MM.1S (cell line): ENCODE measurements at regions not wholly inside any gene's neighbourhood (a gene's known extent, or its start where the extent isn't known, plus 50 kb on each side); places are given as distances from the start of the nearest gene placed in this dataset.

Experiments
- EZH2phosphoT487 ChIP-seq: fragments of 300-600 bp; sonication (generic); IDR thresholded peaks from 2 replicates; pipeline ENCODE4 v1.6.1; 2018; ENCODE audit warnings: antibody characterized with exemption, low read length
- TF ChIP-seq, protein P1 (sequence below): fragments of 300-600 bp; sonication (generic); IDR thresholded peaks from 2 replicates; pipeline ENCODE4 v1.5.1; 2016; ENCODE audit warnings: antibody characterized with exemption, low read length, mixed read lengths

DNA sequence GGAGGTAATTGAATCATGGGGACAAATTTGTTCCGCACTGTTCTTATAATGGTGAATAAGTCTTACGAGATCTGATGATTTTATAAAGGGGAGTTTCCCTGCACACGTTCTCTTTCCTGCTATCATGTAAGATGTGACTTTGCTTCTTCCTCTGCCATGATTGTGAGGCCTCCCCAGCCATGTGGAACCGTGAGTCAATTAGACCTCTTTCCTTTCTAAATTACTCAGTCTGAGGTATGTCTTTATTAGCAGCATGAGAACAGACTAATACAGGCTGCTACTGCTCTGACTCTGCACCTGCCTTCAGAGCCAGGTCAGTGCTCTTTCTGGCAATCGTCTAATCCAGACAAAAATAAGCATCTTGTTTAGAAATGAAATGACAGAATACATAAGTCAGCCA, 479.2 kb upstream of the TUSC1 start:
- TF ChIP-seq, protein P1, sequence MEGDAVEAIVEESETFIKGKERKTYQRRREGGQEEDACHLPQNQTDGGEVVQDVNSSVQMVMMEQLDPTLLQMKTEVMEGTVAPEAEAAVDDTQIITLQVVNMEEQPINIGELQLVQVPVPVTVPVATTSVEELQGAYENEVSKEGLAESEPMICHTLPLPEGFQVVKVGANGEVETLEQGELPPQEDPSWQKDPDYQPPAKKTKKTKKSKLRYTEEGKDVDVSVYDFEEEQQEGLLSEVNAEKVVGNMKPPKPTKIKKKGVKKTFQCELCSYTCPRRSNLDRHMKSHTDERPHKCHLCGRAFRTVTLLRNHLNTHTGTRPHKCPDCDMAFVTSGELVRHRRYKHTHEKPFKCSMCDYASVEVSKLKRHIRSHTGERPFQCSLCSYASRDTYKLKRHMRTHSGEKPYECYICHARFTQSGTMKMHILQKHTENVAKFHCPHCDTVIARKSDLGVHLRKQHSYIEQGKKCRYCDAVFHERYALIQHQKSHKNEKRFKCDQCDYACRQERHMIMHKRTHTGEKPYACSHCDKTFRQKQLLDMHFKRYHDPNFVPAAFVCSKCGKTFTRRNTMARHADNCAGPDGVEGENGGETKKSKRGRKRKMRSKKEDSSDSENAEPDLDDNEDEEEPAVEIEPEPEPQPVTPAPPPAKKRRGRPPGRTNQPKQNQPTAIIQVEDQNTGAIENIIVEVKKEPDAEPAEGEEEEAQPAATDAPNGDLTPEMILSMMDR: no peak
- no peak for TF ChIP-seq EZH2phosphoT487
